A673 (cell line): ENCODE measurements at regions not wholly inside any gene's neighbourhood (a gene's known extent, or its start where the extent isn't known, plus 50 kb on each side); places are given as distances from the start of the nearest gene placed in this dataset.

Source experiments
- BruUV-seq: library from RNA; stranded (reverse); fragments of 400-500 nt; replicated peaks from 2 replicates; lab custom pipeline; 2021; lab: Mats Ljungman, UMichigan
- CTCF ChIA-PET: fragments of 300-600 bp; sonication (Branson Sonifier 250); formaldehyde crosslinking; loops from one replicate; lab custom pipeline; 2022; ENCODE audit warnings: antibody characterized with exemption; lab: Charles Lee
- POLR2A ChIA-PET: fragments of 300-600 bp; sonication (Branson Sonifier 250); formaldehyde crosslinking; loops from one replicate; lab custom pipeline; 2022; ENCODE audit warnings: antibody characterized with exemption; ENCODE audit not compliant: low non-redundant PET; lab: Charles Lee
- DNase-seq: peaks from one replicate; pipeline ENCODE4 v3.0.0-alpha.2; 2015; ENCODE audit warnings: low spot score
- H3K27ac ChIP-seq: fragments of 200-600 bp; sonication (generic); 2 replicates; pipeline ENCODE4 v1.5.1; 2016; ENCODE audit warnings: mixed run types, low read depth, mild to moderate bottlenecking, mixed read lengths, antibody characterized with exemption, low read length; ENCODE audit not compliant: poor library complexity, severe bottlenecking
- H3K27me3 ChIP-seq: fragments of 200-600 bp; sonication (generic); replicated peaks from 2 replicates; pipeline ENCODE4 v1.6.1; 2017; ENCODE audit warnings: mixed run types, low read depth, mild to moderate bottlenecking, mixed read lengths, antibody characterized with exemption, low read length; ENCODE audit not compliant: insufficient read depth, poor library complexity
- H3K36me3 ChIP-seq: fragments of 200-600 bp; sonication (generic); 2 replicates; pipeline ENCODE4 v1.6.1; 2016; ENCODE audit warnings: mixed run types, mild to moderate bottlenecking, mixed read lengths, antibody characterized with exemption, low read length; ENCODE audit not compliant: insufficient read depth, poor library complexity, severe bottlenecking
- H3K4me1 ChIP-seq: fragments of 200-600 bp; sonication (generic); 2 replicates; pipeline ENCODE4 v1.6.1; 2017; ENCODE audit warnings: mixed run types, mild to moderate bottlenecking, mixed read lengths, antibody characterized with exemption, low read length; ENCODE audit not compliant: insufficient read depth, poor library complexity, severe bottlenecking
- H3K4me3 ChIP-seq: fragments of 200-600 bp; sonication (generic); 2 replicates; pipeline ENCODE4 v1.5.1; 2016; ENCODE audit warnings: low read depth, mixed run types, mild to moderate bottlenecking, mixed read lengths, low read length; ENCODE audit not compliant: poor library complexity, severe bottlenecking
- H3K9me3 ChIP-seq: fragments of 200-600 bp; sonication (generic); 2 replicates; pipeline ENCODE4 v1.6.1; 2016; ENCODE audit warnings: mixed run types, low read depth, mild to moderate bottlenecking, mixed read lengths, antibody characterized with exemption, low read length; ENCODE audit not compliant: poor library complexity, severe bottlenecking
- EZH2 ChIP-seq: fragments of 200-600 bp; sonication (generic); IDR thresholded peaks from 2 replicates; pipeline ENCODE4 v1.6.1; 2017; ENCODE audit warnings: borderline replicate concordance, low read depth, mild to moderate bottlenecking, mixed read lengths, antibody characterized with exemption, low read length; ENCODE audit not compliant: poor library complexity, severe bottlenecking
- intact Hi-C: fragments of 100-400 bp; cut with micrococcal nuclease; formaldehyde crosslinking; loops from one replicate; pipeline ENCODE4 v1.10.0; 2022; ENCODE audit not compliant: unreplicated experiment
- TF ChIP-seq, protein P1 (sequence below): fragments of 300-800, 200-600 bp; sonication (generic); conservative IDR thresholded peaks from 2 replicates; pipeline ENCODE4 v1.5.1; 2017; ENCODE audit warnings: low read depth, mild to moderate bottlenecking, antibody characterized with exemption, low read length, moderate library complexity, mixed read lengths

DNA sequence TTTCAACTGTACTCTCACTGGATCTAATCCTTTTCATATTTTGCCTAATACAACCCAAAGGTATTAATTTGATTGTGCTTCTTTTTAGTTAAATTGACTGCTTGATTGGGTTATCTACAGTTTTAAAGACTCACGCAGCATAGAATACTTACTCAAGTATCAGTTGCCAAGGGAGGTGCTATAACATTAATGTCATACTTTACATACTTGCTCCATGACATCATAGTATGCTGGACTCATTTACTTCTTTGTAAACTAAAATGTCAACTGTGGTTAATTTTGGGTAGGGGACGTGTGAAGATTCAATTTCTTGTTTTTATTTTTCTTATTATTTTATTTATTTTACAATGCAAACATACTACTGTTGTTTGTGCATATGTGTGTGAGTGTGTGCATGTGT, 716.2 kb upstream of the VRK2 start:
- CTCF ChIA-PET = no interaction called here
- intact Hi-C loops = no loop called here
- DNase-seq = peak; percentile 27
- no peaks in the 10 kb centered on the region for H3K27me3 ChIP-seq
- H3K4me3 ChIP-seq = no peak overlapping the region
- no peak overlapping the region for H3K27ac ChIP-seq
- no peaks in the 10 kb centered on the region for H3K4me1 ChIP-seq
- no peak for TF ChIP-seq EZH2
- TF ChIP-seq, protein P1, sequence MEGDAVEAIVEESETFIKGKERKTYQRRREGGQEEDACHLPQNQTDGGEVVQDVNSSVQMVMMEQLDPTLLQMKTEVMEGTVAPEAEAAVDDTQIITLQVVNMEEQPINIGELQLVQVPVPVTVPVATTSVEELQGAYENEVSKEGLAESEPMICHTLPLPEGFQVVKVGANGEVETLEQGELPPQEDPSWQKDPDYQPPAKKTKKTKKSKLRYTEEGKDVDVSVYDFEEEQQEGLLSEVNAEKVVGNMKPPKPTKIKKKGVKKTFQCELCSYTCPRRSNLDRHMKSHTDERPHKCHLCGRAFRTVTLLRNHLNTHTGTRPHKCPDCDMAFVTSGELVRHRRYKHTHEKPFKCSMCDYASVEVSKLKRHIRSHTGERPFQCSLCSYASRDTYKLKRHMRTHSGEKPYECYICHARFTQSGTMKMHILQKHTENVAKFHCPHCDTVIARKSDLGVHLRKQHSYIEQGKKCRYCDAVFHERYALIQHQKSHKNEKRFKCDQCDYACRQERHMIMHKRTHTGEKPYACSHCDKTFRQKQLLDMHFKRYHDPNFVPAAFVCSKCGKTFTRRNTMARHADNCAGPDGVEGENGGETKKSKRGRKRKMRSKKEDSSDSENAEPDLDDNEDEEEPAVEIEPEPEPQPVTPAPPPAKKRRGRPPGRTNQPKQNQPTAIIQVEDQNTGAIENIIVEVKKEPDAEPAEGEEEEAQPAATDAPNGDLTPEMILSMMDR = no peak
- POLR2A ChIA-PET = no interaction called here
- H3K36me3 ChIP-seq = no peaks in the 10 kb centered on the region
- H3K9me3 ChIP-seq = no peaks in the 10 kb centered on the region
- BruUV-seq = no TSS peak

DNA sequence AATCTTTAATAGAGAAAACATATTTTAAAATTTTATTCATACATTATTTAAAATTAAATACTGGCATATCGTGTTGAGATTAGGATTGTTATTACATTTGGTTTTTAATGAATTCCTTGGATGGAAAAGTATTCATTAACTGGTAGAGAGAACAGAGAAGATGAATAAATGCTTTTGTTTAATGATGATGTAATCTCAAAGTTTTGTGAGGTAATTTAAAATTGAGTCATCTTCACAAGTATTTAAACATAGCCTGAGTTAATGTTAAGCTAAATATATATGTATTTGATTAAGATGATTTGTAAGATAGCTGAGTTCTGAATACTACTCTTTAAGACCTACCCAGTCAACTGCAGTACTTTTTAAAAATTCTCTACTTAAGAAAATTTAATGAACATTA, 713.4 kb upstream of the VRK2 start:
- Histone ChIP-seq H3K27ac (no peak overlapping the region), H3K9me3 (no peaks in the 10 kb centered on the region), H3K27me3 (no peaks in the 10 kb centered on the region), H3K4me3 (no peak overlapping the region), H3K36me3 (no peaks in the 10 kb centered on the region), H3K4me1 (no peaks in the 10 kb centered on the region)
- intact Hi-C loops = no loop called here
- DNase-seq = no peak
- POLR2A ChIA-PET = no interaction called here
- CTCF ChIA-PET = no interaction called here
- no peak for TF ChIP-seq EZH2
- TF ChIP-seq, protein P1 = no peak
- BruUV-seq = no TSS peak

DNA sequence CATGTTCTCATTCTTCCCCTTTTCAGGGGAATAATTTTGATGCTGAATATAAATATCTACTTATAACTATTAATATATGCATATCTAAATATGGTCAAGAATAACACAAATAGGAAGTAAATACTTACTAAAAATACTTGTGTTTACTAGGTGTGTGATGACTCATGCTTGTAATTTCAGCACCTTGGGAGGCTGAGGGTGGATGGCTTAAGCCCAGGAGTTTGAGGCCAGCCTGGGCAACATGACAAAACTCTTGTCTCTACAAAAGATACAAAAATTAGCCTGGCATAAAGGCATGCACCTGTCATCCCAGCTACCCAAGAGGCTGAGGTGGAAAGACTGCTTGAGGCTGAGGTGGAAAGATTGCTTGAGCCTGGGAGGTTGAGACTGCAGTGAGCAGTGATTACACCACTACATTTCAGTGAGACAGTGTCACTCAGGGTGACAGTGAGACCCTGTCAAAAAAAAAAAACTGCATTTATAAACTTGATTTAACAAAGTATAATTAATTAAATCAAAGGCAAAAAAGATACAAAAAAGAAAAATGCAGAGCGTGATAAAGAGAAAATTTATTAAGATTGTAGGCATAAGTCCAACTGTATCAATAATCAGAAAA, 703.1 kb upstream of the VRK2 start:
- CTCF ChIA-PET = no interaction called here
- intact Hi-C loops = no loop called here
- no peak overlapping the region for H3K27ac ChIP-seq
- BruUV-seq = no TSS peak
- H3K36me3 ChIP-seq = no peaks in the 10 kb centered on the region
- no peak for DNase-seq
- TF ChIP-seq, protein P1 = no peak
- POLR2A ChIA-PET = no interaction called here
- H3K4me3 ChIP-seq = no peak overlapping the region
- no peaks in the 10 kb centered on the region for H3K27me3 ChIP-seq
- H3K9me3 ChIP-seq = no peaks in the 10 kb centered on the region
- no peaks in the 10 kb centered on the region for H3K4me1 ChIP-seq
